ENCODE measurements at regions not wholly inside any gene's neighbourhood (a gene's known extent, or its start where the extent isn't known, plus 50 kb on each side); places are given as distances from the start of the nearest gene placed in this dataset.

- no peak for DNase-seq (ENCODE audit: low read depth in 2 of 2, low spot score in 1 of 2)
These were observed 94.9 kb downstream of the CEBPB start for GRCh38 chr20:50285376-50286173.

- no peak for DNase-seq (ENCODE audit: low read depth in 2 of 2, low spot score in 1 of 2)
These were observed 95.5 kb downstream of the CEBPB start for GRCh38 chr20:50286174-50286511.

- no peak for DNase-seq (ENCODE audit: low read depth in 2 of 2, low spot score in 1 of 2)
These were observed 96.0 kb downstream of the CEBPB start for GRCh38 chr20:50286609-50287008.

- no peak for DNase-seq (ENCODE audit: low read depth in 2 of 2, low spot score in 1 of 2)
These were observed 96.9 kb downstream of the CEBPB start for GRCh38 chr20:50287512-50287911.

- no peak for DNase-seq (ENCODE audit: low read depth in 2 of 2, low spot score in 1 of 2)
These were observed 97.5 kb downstream of the CEBPB start for GRCh38 chr20:50288128-50288623.

GRCh38 chr20:50289581-50289980 is 99.0 kb downstream of the CEBPB start:
- DNase-seq (ENCODE audit: low read depth in 2 of 2, low spot score in 1 of 2), result no peak

- DNase-seq (ENCODE audit: low read depth in 2 of 2, low spot score in 1 of 2), result no peak
These were observed 99.5 kb downstream of the CEBPB start for GRCh38 chr20:50290112-50290511.

- DNase-seq (ENCODE audit: low read depth in 2 of 2, low spot score in 1 of 2), result no peak
These were observed 100.2 kb downstream of the CEBPB start for GRCh38 chr20:50290808-50291207.

- DNase-seq (ENCODE audit: low read depth in 2 of 2, low spot score in 1 of 2), result no peak
These were observed 100.8 kb downstream of the CEBPB start for GRCh38 chr20:50291254-50292078.

- DNase-seq (ENCODE audit: low read depth in 2 of 2, low spot score in 1 of 2), result no peak
These were observed 101.5 kb downstream of the CEBPB start for GRCh38 chr20:50292079-50292590.

GRCh38 chr20:50292591-50293283 is 102.1 kb downstream of the CEBPB start:
- no peak for DNase-seq (ENCODE audit: low read depth in 2 of 2, low spot score in 1 of 2)

GRCh38 chr20:50293284-50294139 is 102.9 kb downstream of the CEBPB start:
- DNase-seq (ENCODE audit: low read depth in 2 of 2, low spot score in 1 of 2), result no peak

GRCh38 chr20:50294164-50295088 is 103.8 kb downstream of the CEBPB start:
- DNase-seq (ENCODE audit: low read depth in 2 of 2, low spot score in 1 of 2), result no peak

- no peak for DNase-seq (ENCODE audit: low read depth in 2 of 2, low spot score in 1 of 2)
These were observed 104.7 kb downstream of the CEBPB start for GRCh38 chr20:50295345-50295744.

GRCh38 chr20:50295762-50296449 is 105.3 kb downstream of the CEBPB start:
- no peak for DNase-seq (ENCODE audit: low read depth in 2 of 2, low spot score in 1 of 2)

- no peak for DNase-seq (ENCODE audit: low read depth in 2 of 2, low spot score in 1 of 2)
These were observed 106.1 kb downstream of the CEBPB start for GRCh38 chr20:50296450-50297375.

GRCh38 chr20:50297498-50298376 is 107.1 kb downstream of the CEBPB start:
- DNase-seq (ENCODE audit: low read depth in 2 of 2, low spot score in 1 of 2), result no peak

Measured in stimulated activated CD8-positive, alpha-beta memory T cell treated with anti-CD3 and anti-CD28 coated beads, Interleukin-4, amount 100 ng/mL, for 4 hours (primary cell).